SK-N-SH treated with all-trans-retinoic acid at 6 μM for 48 hours (cell line): ENCODE measurements at regions not wholly inside any gene's neighbourhood (a gene's known extent, or its start where the extent isn't known, plus 50 kb on each side); places are given as distances from the start of the nearest gene placed in this dataset.

Experiments used
- ATAC-seq: fragments of 200-7000 bp; cut with Tn5 transposase; 3 replicates; pipeline ENCODE4 v1.9.1; 2020; ENCODE audit warnings: mild to moderate bottlenecking, moderate library complexity
- ARNTL ChIP-seq: fragments of 450-650 bp; formaldehyde crosslinking; IDR thresholded peaks from 2 replicates; pipeline ENCODE4 v1.5.0; 2020; ENCODE audit warnings: low read depth, mild to moderate bottlenecking, moderate library complexity, borderline replicate concordance
- BACH2 ChIP-seq: fragments of 250-450 bp; sonication (Bioruptor Pico); IDR thresholded peaks from 2 replicates; pipeline ENCODE4 v1.9.0; 2021; ENCODE audit warnings: mild to moderate bottlenecking, borderline replicate concordance
- CREB5 ChIP-seq: fragments of 250-450 bp; sonication (Bioruptor Pico); IDR thresholded peaks from 2 replicates; pipeline ENCODE4 v1.5.1; 2020; ENCODE audit warnings: low read depth, mild to moderate bottlenecking, moderate library complexity
- CSDC2 ChIP-seq: fragments of 250-450 bp; sonication (Bioruptor Pico); IDR thresholded peaks from 2 replicates; pipeline ENCODE4 v1.5.0; 2020; ENCODE audit warnings: mild to moderate bottlenecking, moderate library complexity
- ESRRG ChIP-seq: fragments of 250-450 bp; sonication (Bioruptor Pico); IDR thresholded peaks from 2 replicates; pipeline ENCODE4 v1.6.1; 2021; ENCODE audit warnings: mild to moderate bottlenecking
- GLIS3 ChIP-seq: fragments of 250-450 bp; sonication (Bioruptor Pico); IDR thresholded peaks from 2 replicates; pipeline ENCODE4 v1.5.0; 2020; ENCODE audit warnings: mild to moderate bottlenecking, moderate library complexity
- ISL1 ChIP-seq: fragments of 250-450 bp; sonication (Bioruptor Pico); IDR thresholded peaks from 2 replicates; pipeline ENCODE4 v2.1.2; 2022; ENCODE audit warnings: mild to moderate bottlenecking, moderate library complexity
- OSR1 ChIP-seq: fragments of 250-450 bp; sonication (Bioruptor Pico); IDR thresholded peaks from 2 replicates; pipeline ENCODE4 v1.8.0; 2022; ENCODE audit warnings: moderate library complexity, mild to moderate bottlenecking, inconsistent platforms
- POU6F1 ChIP-seq: fragments of 250-450 bp; sonication (Bioruptor Pico); IDR thresholded peaks from 2 replicates; pipeline ENCODE4 v1.8.0; 2021; ENCODE audit warnings: low read depth, mild to moderate bottlenecking, moderate library complexity, borderline replicate concordance
- PPARA ChIP-seq: fragments of 250-450 bp; sonication (Bioruptor Pico); IDR thresholded peaks from 2 replicates; pipeline ENCODE4 v1.5.0; 2020; ENCODE audit warnings: mild to moderate bottlenecking, borderline replicate concordance
- RARB ChIP-seq: fragments of 250-450 bp; sonication (Bioruptor Pico); IDR thresholded peaks from 2 replicates; pipeline ENCODE4 v1.8.0; 2021; ENCODE audit warnings: mild to moderate bottlenecking, moderate library complexity
- SNAI2 ChIP-seq: fragments of 250-450 bp; sonication (Bioruptor Pico); IDR thresholded peaks from 2 replicates; pipeline ENCODE4 v1.5.0; 2020; ENCODE audit warnings: mild to moderate bottlenecking, moderate library complexity
- TCF4 ChIP-seq: fragments of 250-450 bp; sonication (Bioruptor Pico); IDR thresholded peaks from 2 replicates; pipeline ENCODE4 v1.8.0; 2021; ENCODE audit warnings: mild to moderate bottlenecking, moderate library complexity, borderline replicate concordance
- TSHZ2 ChIP-seq: fragments of 250-450 bp; sonication (Bioruptor Pico); IDR thresholded peaks from 2 replicates; pipeline ENCODE4 v1.5.0; 2020; ENCODE audit warnings: mild to moderate bottlenecking, moderate library complexity
- ZFP3 ChIP-seq: fragments of 250-450 bp; sonication (Bioruptor Pico); IDR thresholded peaks from 2 replicates; pipeline ENCODE4 v1.5.0; 2020; ENCODE audit warnings: mild to moderate bottlenecking, moderate library complexity
- ZFP30 ChIP-seq: fragments of 450-650 bp; formaldehyde crosslinking; IDR thresholded peaks from 2 replicates; pipeline ENCODE4 v1.5.0; 2022; ENCODE audit warnings: mild to moderate bottlenecking, moderate library complexity
- ZNF565 ChIP-seq: fragments of 450-650 bp; formaldehyde crosslinking; conservative IDR thresholded peaks from 2 replicates; pipeline ENCODE4 v1.5.0; 2020; ENCODE audit warnings: low read depth, mild to moderate bottlenecking, moderate library complexity
- ZNF70 ChIP-seq: fragments of 450-650 bp; formaldehyde crosslinking; IDR thresholded peaks from 2 replicates; pipeline ENCODE4 v1.5.0; 2020; ENCODE audit warnings: mild to moderate bottlenecking, moderate library complexity
- ZNF8 ChIP-seq: fragments of 450-650 bp; formaldehyde crosslinking; IDR thresholded peaks from 2 replicates; pipeline ENCODE4 v1.5.0; 2020; ENCODE audit warnings: mild to moderate bottlenecking, moderate library complexity
- TF ChIP-seq, protein P1 (sequence below): fragments of 250-450 bp; sonication (Bioruptor Pico); IDR thresholded peaks from 2 replicates; pipeline ENCODE4 v1.5.1; 2021; ENCODE audit warnings: mild to moderate bottlenecking, moderate library complexity
- TF ChIP-seq, protein P2 (sequence below): fragments of 250-450 bp; sonication (Bioruptor Pico); IDR thresholded peaks from 2 replicates; pipeline ENCODE4 v1.8.0; 2020; ENCODE audit warnings: mild to moderate bottlenecking, moderate library complexity, borderline replicate concordance

DNA sequence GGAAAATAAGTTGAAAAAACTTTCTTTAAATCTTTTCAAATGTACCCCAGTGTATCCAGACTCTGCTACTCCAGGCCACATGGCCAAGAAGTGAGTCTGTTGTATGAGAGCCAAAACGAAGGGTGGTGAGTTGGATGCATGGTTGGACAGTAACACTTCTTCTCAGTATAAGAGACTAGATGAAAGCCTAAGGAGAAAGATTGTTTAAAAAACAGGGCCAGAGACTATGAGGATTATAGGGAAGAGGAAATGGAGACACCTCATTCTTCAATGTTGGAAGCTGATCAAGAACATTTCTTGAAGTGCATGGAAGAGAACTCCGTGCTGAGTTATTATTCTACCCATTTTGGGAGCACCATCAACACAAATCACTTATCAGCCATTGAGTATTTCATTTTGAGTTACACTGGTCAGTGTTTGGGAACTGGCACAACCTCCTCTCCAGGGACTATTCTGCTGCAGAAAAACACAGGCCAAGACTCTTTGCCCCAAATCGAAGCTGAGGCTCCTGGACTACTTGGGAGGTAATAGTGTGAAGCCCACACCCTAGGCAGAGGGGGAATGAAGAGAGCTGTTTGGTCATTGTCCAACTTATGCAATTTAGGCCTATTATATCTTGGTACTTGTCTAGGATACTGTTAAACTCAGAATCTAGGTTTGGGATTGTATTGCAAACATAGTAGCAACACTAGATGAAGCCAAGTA, 123.0 kb upstream of the SEC61G start:
- ATAC-seq = no peak
- TF ChIP-seq TSHZ2 (CRISPR knock-in tag) = no peak
- TF ChIP-seq CSDC2 = no peak
- TF ChIP-seq ZNF565 (CRISPR knock-in tag) = no peak
- no peak for TF ChIP-seq BACH2 (CRISPR knock-in tag)
- TF ChIP-seq SNAI2 (CRISPR knock-in tag) = no peak
- no peak for TF ChIP-seq ISL1
- TF ChIP-seq ZFP30 (CRISPR knock-in tag) = no peak
- no peak for TF ChIP-seq POU6F1
- TF ChIP-seq GLIS3 = no peak
- TF ChIP-seq, protein P1, sequence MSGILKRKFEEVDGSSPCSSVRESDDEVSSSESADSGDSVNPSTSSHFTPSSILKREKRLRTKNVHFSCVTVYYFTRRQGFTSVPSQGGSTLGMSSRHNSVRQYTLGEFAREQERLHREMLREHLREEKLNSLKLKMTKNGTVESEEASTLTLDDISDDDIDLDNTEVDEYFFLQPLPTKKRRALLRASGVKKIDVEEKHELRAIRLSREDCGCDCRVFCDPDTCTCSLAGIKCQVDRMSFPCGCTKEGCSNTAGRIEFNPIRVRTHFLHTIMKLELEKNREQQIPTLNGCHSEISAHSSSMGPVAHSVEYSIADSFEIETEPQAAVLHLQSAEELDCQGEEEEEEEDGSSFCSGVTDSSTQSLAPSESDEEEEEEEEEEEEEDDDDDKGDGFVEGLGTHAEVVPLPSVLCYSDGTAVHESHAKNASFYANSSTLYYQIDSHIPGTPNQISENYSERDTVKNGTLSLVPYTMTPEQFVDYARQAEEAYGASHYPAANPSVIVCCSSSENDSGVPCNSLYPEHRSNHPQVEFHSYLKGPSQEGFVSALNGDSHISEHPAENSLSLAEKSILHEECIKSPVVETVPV (CRISPR knock-in tag) = no peak
- TF ChIP-seq ZFP3 (CRISPR knock-in tag) = no peak
- TF ChIP-seq ZNF70 = no peak
- TF ChIP-seq, protein P2, sequence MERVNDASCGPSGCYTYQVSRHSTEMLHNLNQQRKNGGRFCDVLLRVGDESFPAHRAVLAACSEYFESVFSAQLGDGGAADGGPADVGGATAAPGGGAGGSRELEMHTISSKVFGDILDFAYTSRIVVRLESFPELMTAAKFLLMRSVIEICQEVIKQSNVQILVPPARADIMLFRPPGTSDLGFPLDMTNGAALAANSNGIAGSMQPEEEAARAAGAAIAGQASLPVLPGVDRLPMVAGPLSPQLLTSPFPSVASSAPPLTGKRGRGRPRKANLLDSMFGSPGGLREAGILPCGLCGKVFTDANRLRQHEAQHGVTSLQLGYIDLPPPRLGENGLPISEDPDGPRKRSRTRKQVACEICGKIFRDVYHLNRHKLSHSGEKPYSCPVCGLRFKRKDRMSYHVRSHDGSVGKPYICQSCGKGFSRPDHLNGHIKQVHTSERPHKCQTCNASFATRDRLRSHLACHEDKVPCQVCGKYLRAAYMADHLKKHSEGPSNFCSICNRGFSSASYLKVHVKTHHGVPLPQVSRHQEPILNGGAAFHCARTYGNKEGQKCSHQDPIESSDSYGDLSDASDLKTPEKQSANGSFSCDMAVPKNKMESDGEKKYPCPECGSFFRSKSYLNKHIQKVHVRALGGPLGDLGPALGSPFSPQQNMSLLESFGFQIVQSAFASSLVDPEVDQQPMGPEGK (CRISPR knock-in tag) = no peak
- TF ChIP-seq CREB5 (CRISPR knock-in tag) = no peak
- TF ChIP-seq PPARA (CRISPR knock-in tag) = no peak
- TF ChIP-seq ESRRG (CRISPR knock-in tag) = no peak

DNA sequence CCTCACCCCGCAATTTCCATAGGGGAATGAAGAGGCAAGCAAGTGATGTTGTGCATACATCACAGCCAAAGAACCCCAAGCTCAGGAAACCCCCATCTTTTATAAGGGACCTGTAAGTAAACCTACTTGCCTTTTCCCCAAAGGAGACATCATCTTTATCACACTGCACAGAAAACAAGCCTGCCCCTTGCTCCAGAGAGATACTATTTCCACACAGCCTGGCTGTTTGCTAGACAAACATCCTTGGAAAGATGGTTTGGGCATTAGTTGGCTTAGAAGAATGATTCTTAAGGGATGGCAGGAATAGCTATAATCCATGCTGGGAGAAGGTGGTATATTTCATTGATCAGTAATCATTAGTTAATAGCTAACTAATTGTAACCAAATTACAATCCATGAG, 123.7 kb upstream of the SEC61G start:
- TF ChIP-seq ESRRG (CRISPR knock-in tag) (no peak), POU6F1 (no peak), TCF4 (CRISPR knock-in tag) (no peak), PPARA (CRISPR knock-in tag) (no peak), ZNF565 (CRISPR knock-in tag) (no peak), CREB5 (CRISPR knock-in tag) (no peak), OSR1 (no peak), ISL1 (no peak), ZNF8 (no peak), ARNTL (CRISPR knock-in tag) (no peak), RARB (CRISPR knock-in tag) (no peak), CSDC2 (no peak)
- TF ChIP-seq, protein P2 (CRISPR knock-in tag) = no peak
- TF ChIP-seq, protein P1 (CRISPR knock-in tag) = no peak
- ATAC-seq = no peak
